OCI-LY7 (cell line): ENCODE measurements at regions not wholly inside any gene's neighbourhood (a gene's known extent, or its start where the extent isn't known, plus 50 kb on each side); places are given as distances from the start of the nearest gene placed in this dataset.
"Not testable (repeated sequence)": the region's sequence is repeated elsewhere in the genome, so short reads cannot be mapped to it uniquely, and the experiment has no call there.

Experiments used
- BruUV-seq: library from RNA; stranded (reverse); fragments of 400-500 nt; replicated peaks from 2 replicates; lab custom pipeline; 2021; lab: Mats Ljungman, UMichigan
- CTCF ChIA-PET: fragments of 300-600 bp; sonication (Branson Sonifier 250); formaldehyde crosslinking; loops from one replicate; lab custom pipeline; 2022; ENCODE audit warnings: antibody characterized with exemption; ENCODE audit not compliant: unreplicated experiment; lab: Charles Lee
- POLR2A ChIA-PET: fragments of 300-600 bp; sonication (Branson Sonifier 250); formaldehyde crosslinking; loops from one replicate; lab custom pipeline; 2022; ENCODE audit warnings: antibody characterized with exemption; lab: Charles Lee
- DNase-seq: peaks from one replicate; pipeline ENCODE4 v3.0.0-alpha.2; 2015; ENCODE audit warnings: low spot score
- H2AFZ ChIP-seq: fragments of 200-600 bp; sonication (generic), shearing (Covaris generic); 2 replicates; pipeline ENCODE4 v1.6.1; 2014; ENCODE audit warnings: mild to moderate bottlenecking, antibody characterized with exemption, low read length, moderate library complexity
- H3K27ac ChIP-seq: fragments of 200-600 bp; sonication (generic); 2 replicates; pipeline ENCODE4 v1.5.1; 2014; ENCODE audit warnings: mixed run types, low read depth, mild to moderate bottlenecking, moderate library complexity, low read length, inconsistent platforms; ENCODE audit not compliant: poor library complexity, severe bottlenecking
- H3K36me3 ChIP-seq: fragments of 200-600 bp; sonication (generic); 2 replicates; pipeline ENCODE4 v1.6.1; 2014; ENCODE audit warnings: mild to moderate bottlenecking, antibody characterized with exemption, low read length, moderate library complexity, mixed read lengths; ENCODE audit not compliant: insufficient read depth
- H3K4me1 ChIP-seq: fragments of 200-600 bp; sonication (generic); 2 replicates; pipeline ENCODE4 v1.5.1; 2014; ENCODE audit warnings: mild to moderate bottlenecking, low read length; ENCODE audit not compliant: insufficient read depth, poor library complexity, severe bottlenecking
- H3K4me2 ChIP-seq: fragments of 200-600 bp; sonication (generic); 2 replicates; pipeline ENCODE4 v1.6.1; 2014; ENCODE audit warnings: mild to moderate bottlenecking, low read length
- H3K4me3 ChIP-seq: fragments of 200-600 bp; sonication (generic); 2 replicates; pipeline ENCODE4 v1.5.1; 2014; ENCODE audit warnings: mild to moderate bottlenecking, low read depth, low read length; ENCODE audit not compliant: poor library complexity, severe bottlenecking
- H3K79me2 ChIP-seq: fragments of 200-600 bp; sonication (generic); 2 replicates; pipeline ENCODE4 v1.6.1; 2016; ENCODE audit warnings: low read depth, mild to moderate bottlenecking, low read length, moderate library complexity, mixed read lengths; ENCODE audit not compliant: insufficient read depth
- H3K9me2 ChIP-seq: fragments of 200-600 bp; sonication (generic); 2 replicates; pipeline ENCODE4 v1.6.1; 2016; ENCODE audit warnings: mild to moderate bottlenecking, low read length, mixed read lengths; ENCODE audit not compliant: insufficient read depth
- H3K9me3 ChIP-seq: fragments of 200-600 bp; sonication (generic); 2 replicates; pipeline ENCODE4 v1.6.1; 2014; ENCODE audit warnings: mild to moderate bottlenecking, mixed run types, low read length, mixed read lengths
- H4K20me1 ChIP-seq: fragments of 200-600 bp; sonication (generic); 2 replicates; pipeline ENCODE4 v1.6.1; 2014; ENCODE audit warnings: mild to moderate bottlenecking, antibody characterized with exemption, low read length, moderate library complexity, mixed read lengths; ENCODE audit not compliant: insufficient read depth
- CTCF ChIP-seq: fragments of 200-600 bp; sonication (generic); conservative IDR thresholded peaks from 2 replicates; pipeline ENCODE4 v1.5.1; 2014; ENCODE audit warnings: mild to moderate bottlenecking, antibody characterized with exemption, low read length, moderate library complexity, mixed read lengths
- EZH2phosphoT487 ChIP-seq: fragments of 200-600 bp; sonication (generic); IDR thresholded peaks from 2 replicates; pipeline ENCODE4 v1.6.1; 2018; ENCODE audit warnings: low read depth, borderline replicate concordance, mild to moderate bottlenecking, mixed run types, antibody characterized with exemption, low read length, moderate library complexity, mixed read lengths
- intact Hi-C: fragments of 100-400 bp; cut with micrococcal nuclease; formaldehyde crosslinking; loops from one replicate; pipeline ENCODE4 v1.10.0; 2022; ENCODE audit not compliant: unreplicated experiment

- Histone ChIP-seq H3K79me2 (no peaks in the 10 kb centered on the region), H3K27ac (no peak overlapping the region), H3K9me2 (no peaks in the 10 kb centered on the region), H3K4me2 (no peak overlapping the region), H3K36me3 (no peaks in the 10 kb centered on the region; the same call in 1 of the 2 replicates), H2AFZ (no peak overlapping the region), H3K9me3 (no peaks in the 10 kb centered on the region), H3K4me3 (no peak overlapping the region), H3K4me1 (no peaks in the 10 kb centered on the region), H4K20me1 (no peaks in the 10 kb centered on the region)
- intact Hi-C loops: no loop called here
- ChIA-PET CTCF (no interaction called here), POLR2A (no interaction called here)
- DNase-seq: no peak
- no TSS peak for BruUV-seq
- no peak for TF ChIP-seq CTCF
- TF ChIP-seq EZH2phosphoT487: no peak
Observed at GRCh38 chr4:145271194-145271593, 90.8 kb upstream of the OTUD4 start.

- no peaks in the 10 kb centered on the region for H4K20me1 ChIP-seq
- CTCF ChIA-PET: no interaction called here
- no peaks in the 10 kb centered on the region for H3K79me2 ChIP-seq
- H3K27ac ChIP-seq: no peak overlapping the region
- H3K36me3 ChIP-seq: no peaks in the 10 kb centered on the region
- 0 out of 2 replicates have a peak overlapping the region, but pooled peaks have one; percentile 41 for H2AFZ ChIP-seq
- TF ChIP-seq CTCF (no peak), EZH2phosphoT487 (no peak)
- no peaks in the 10 kb centered on the region for H3K9me3 ChIP-seq
- H3K4me3 ChIP-seq: no peak overlapping the region
- H3K4me2 ChIP-seq: no peak overlapping the region
- DNase-seq: no peak
- intact Hi-C loops: no loop called here
- no peaks in the 10 kb centered on the region for H3K9me2 ChIP-seq
- BruUV-seq: no TSS peak
- POLR2A ChIA-PET: interaction anchor here (0.7 to 1.2 kb wide), 2 partner anchors 25 to 42 kb away, joined by 3 read pairs; no protein-coding TSS in a partner anchor
- H3K4me1 ChIP-seq: no peaks in the 10 kb centered on the region
Observed at GRCh38 chr4:145266881-145267280, 86.5 kb upstream of the OTUD4 start.

- Histone ChIP-seq H3K27ac (no peak overlapping the region), H3K4me1 (no peaks in the 10 kb centered on the region), H3K79me2 (no peaks in the 10 kb centered on the region), H3K4me3 (no peak overlapping the region), H3K36me3 (no peaks in the 10 kb centered on the region; the same call in 1 of the 2 replicates), H3K4me2 (no peak overlapping the region), H3K9me3 (peaks cover 3% of the 10 kb centered on the region; the same call in 1 of the 2 replicates), H2AFZ (no peak overlapping the region), H3K9me2 (no peaks in the 10 kb centered on the region), H4K20me1 (no peaks in the 10 kb centered on the region)
- ChIA-PET CTCF (no interaction called here), POLR2A (interaction anchor here (0.6 to 1.2 kb wide), 2 partner anchors 8 to 12 kb away, joined by 3 to 4 read pairs; no protein-coding TSS in a partner anchor)
- TF ChIP-seq CTCF: no peak
- no TSS peak for BruUV-seq
- DNase-seq: no peak
- intact Hi-C loops: no loop called here
Observed at GRCh38 chr4:145260091-145260490, 79.7 kb upstream of the OTUD4 start.

GRCh38 chr4:145255311-145255710, 74.9 kb upstream of the OTUD4 start:
- H3K4me3 ChIP-seq, H3K4me2 ChIP-seq, BruUV-seq, H4K20me1 ChIP-seq, H3K36me3 ChIP-seq, H3K4me1 ChIP-seq, DNase-seq, intact Hi-C loops, CTCF ChIA-PET, H3K27ac ChIP-seq, POLR2A ChIA-PET, H2AFZ ChIP-seq, H3K9me3 ChIP-seq, H3K9me2 ChIP-seq, H3K79me2 ChIP-seq: not testable (repeated sequence)
